ENCODE measurements at regions not wholly inside any gene's neighbourhood (a gene's known extent, or its start where the extent isn't known, plus 50 kb on each side); places are given as distances from the start of the nearest gene placed in this dataset.

GRCh38 chr10:128629111-128630096 is 503.2 kb upstream of the MKI67 start:
- no peak for DNase-seq

GRCh38 chr10:128630787-128631252 is 504.6 kb upstream of the MKI67 start:
- DNase-seq, result no peak

GRCh38 chr10:128631801-128632241 is 505.6 kb upstream of the MKI67 start:
- peak; percentile 29 for DNase-seq

GRCh38 chr10:128632694-128633093 is 506.5 kb upstream of the MKI67 start:
- no peak for DNase-seq

- DNase-seq, result no peak
Measured at GRCh38 chr10:128633864-128634540, 507.8 kb upstream of the MKI67 start.

- DNase-seq, result no peak
Measured at GRCh38 chr10:128642023-128642422, 515.8 kb upstream of the MKI67 start.

GRCh38 chr10:128642502-128642901 is 516.3 kb upstream of the MKI67 start:
- no peak for DNase-seq

- DNase-seq, result no peak
Measured at GRCh38 chr10:128643658-128644057, 517.4 kb upstream of the MKI67 start.

- no peak for DNase-seq
Measured at GRCh38 chr10:128645486-128645885, 519.3 kb upstream of the MKI67 start.

GRCh38 chr10:128646956-128647355 is 520.7 kb upstream of the MKI67 start:
- DNase-seq, result no peak

GRCh38 chr10:128657548-128657947 is 531.3 kb upstream of the MKI67 start:
- no peak for DNase-seq

- DNase-seq, result no peak
Measured at GRCh38 chr10:128660726-128661125, 534.5 kb upstream of the MKI67 start.

GRCh38 chr10:128661404-128662197 is 535.4 kb upstream of the MKI67 start:
- DNase-seq, result no peak

- no peak for DNase-seq
Measured at GRCh38 chr10:128662520-128662919, 536.3 kb upstream of the MKI67 start.

GRCh38 chr10:128664729-128665128 is 538.5 kb upstream of the MKI67 start:
- no peak for DNase-seq

- DNase-seq, result no peak
Measured at GRCh38 chr10:128675405-128675804, 549.2 kb upstream of the MKI67 start.

GRCh38 chr10:128680116-128680515 is 553.9 kb upstream of the MKI67 start:
- no peak for DNase-seq

GRCh38 chr10:128684215-128684614 is 558.0 kb upstream of the MKI67 start:
- no peak for DNase-seq

- DNase-seq, result no peak
Measured at GRCh38 chr10:128686630-128687278, 560.5 kb upstream of the MKI67 start.

- no peak for DNase-seq
Measured at GRCh38 chr10:128687408-128687807, 561.2 kb upstream of the MKI67 start.

- no peak for DNase-seq
Measured at GRCh38 chr10:128687927-128688549, 561.8 kb upstream of the MKI67 start.

GRCh38 chr10:128689667-128690066 is 563.4 kb upstream of the MKI67 start:
- DNase-seq, result no peak

All from activated CD4-positive, alpha-beta T cell treated with anti-CD3 and anti-CD28 coated beads, Interleukin-2, Interleukin-6, amounts not matched to agents 100 ng/mL and 50 ng/mL, durations not matched to agents 16 hours and 8 hours (primary cell).